HG03378 (cell line): ENCODE measurements at regions not wholly inside any gene's neighbourhood (a gene's known extent, or its start where the extent isn't known, plus 50 kb on each side); places are given as distances from the start of the nearest gene placed in this dataset.
A peak's percentile ranks its signal among the peaks of the same experiment; 100 is the strongest.
"Not testable (repeated sequence)": the region's sequence is repeated elsewhere in the genome, so short reads cannot be mapped to it uniquely, and the experiment has no call there.

ENCODE experiments used
- ATAC-seq: cut with Tn5 transposase; IDR thresholded peaks from one replicate; pipeline ENCODE4 v1.9.1; 2021; ENCODE audit warnings: mild to moderate bottlenecking, moderate library complexity; ENCODE audit not compliant: unreplicated experiment

- no peak for ATAC-seq
Observed at GRCh38 chr10:86579883-86580520, 58.4 kb upstream of the WAPL start.

- no peak for ATAC-seq
Observed at GRCh38 chr10:86580521-86580891, 58.9 kb upstream of the WAPL start.

- ATAC-seq, result peak; percentile 79
Observed at GRCh38 chr10:86583983-86584382, 62.4 kb upstream of the WAPL start.

- peak; percentile 81 for ATAC-seq
Observed at GRCh38 chr10:86585037-86585929, 63.7 kb upstream of the WAPL start.

- no peak for ATAC-seq
Observed at GRCh38 chr10:86586516-86586915, 64.9 kb upstream of the WAPL start.

GRCh38 chr10:86588781-86589180 lies 65.6 kb upstream of the OPN4 start:
- not testable (repeated sequence) for ATAC-seq

- ATAC-seq, result no peak
Observed at GRCh38 chr10:86591436-86591835, 62.9 kb upstream of the OPN4 start.

- ATAC-seq, result no peak
Observed at GRCh38 chr10:86592413-86592812, 61.9 kb upstream of the OPN4 start.

GRCh38 chr10:86594535-86594934 lies 59.8 kb upstream of the OPN4 start:
- no peak for ATAC-seq

GRCh38 chr10:86595496-86595895 lies 58.9 kb upstream of the OPN4 start:
- ATAC-seq, result no peak

- no peak for ATAC-seq
Observed at GRCh38 chr10:86596266-86596665, 58.1 kb upstream of the OPN4 start.

- no peak for ATAC-seq
Observed at GRCh38 chr10:86597306-86597705, 57.0 kb upstream of the OPN4 start.

- ATAC-seq, result no peak
Observed at GRCh38 chr10:86598151-86598550, 56.2 kb upstream of the OPN4 start.

- ATAC-seq, result no peak
Observed at GRCh38 chr10:86599041-86599440, 55.3 kb upstream of the OPN4 start.

- peak; percentile 87 for ATAC-seq
Observed at GRCh38 chr10:86599729-86600128, 54.6 kb upstream of the OPN4 start.

- no peak for ATAC-seq
Observed at GRCh38 chr10:86600296-86600695, 54.1 kb upstream of the OPN4 start.

GRCh38 chr10:86601956-86602602 lies 52.3 kb upstream of the OPN4 start:
- ATAC-seq, result no peak

GRCh38 chr10:86603256-86603655 lies 51.1 kb upstream of the OPN4 start:
- ATAC-seq, result no peak
